ENCODE measurements at regions not wholly inside any gene's neighbourhood (a gene's known extent, or its start where the extent isn't known, plus 50 kb on each side); places are given as distances from the start of the nearest gene placed in this dataset.

GRCh38 chr10:120749072-120749471, 102.1 kb upstream of the WDR11 start:
- ATAC-seq (ENCODE audit: low FRiP score) (no peak), DNase-seq (ENCODE audit: low spot score) (no peak)
- TF ChIP-seq, protein P1, sequence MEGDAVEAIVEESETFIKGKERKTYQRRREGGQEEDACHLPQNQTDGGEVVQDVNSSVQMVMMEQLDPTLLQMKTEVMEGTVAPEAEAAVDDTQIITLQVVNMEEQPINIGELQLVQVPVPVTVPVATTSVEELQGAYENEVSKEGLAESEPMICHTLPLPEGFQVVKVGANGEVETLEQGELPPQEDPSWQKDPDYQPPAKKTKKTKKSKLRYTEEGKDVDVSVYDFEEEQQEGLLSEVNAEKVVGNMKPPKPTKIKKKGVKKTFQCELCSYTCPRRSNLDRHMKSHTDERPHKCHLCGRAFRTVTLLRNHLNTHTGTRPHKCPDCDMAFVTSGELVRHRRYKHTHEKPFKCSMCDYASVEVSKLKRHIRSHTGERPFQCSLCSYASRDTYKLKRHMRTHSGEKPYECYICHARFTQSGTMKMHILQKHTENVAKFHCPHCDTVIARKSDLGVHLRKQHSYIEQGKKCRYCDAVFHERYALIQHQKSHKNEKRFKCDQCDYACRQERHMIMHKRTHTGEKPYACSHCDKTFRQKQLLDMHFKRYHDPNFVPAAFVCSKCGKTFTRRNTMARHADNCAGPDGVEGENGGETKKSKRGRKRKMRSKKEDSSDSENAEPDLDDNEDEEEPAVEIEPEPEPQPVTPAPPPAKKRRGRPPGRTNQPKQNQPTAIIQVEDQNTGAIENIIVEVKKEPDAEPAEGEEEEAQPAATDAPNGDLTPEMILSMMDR (IDR thresholded peaks at IDR 0.05): no peak

DNA sequence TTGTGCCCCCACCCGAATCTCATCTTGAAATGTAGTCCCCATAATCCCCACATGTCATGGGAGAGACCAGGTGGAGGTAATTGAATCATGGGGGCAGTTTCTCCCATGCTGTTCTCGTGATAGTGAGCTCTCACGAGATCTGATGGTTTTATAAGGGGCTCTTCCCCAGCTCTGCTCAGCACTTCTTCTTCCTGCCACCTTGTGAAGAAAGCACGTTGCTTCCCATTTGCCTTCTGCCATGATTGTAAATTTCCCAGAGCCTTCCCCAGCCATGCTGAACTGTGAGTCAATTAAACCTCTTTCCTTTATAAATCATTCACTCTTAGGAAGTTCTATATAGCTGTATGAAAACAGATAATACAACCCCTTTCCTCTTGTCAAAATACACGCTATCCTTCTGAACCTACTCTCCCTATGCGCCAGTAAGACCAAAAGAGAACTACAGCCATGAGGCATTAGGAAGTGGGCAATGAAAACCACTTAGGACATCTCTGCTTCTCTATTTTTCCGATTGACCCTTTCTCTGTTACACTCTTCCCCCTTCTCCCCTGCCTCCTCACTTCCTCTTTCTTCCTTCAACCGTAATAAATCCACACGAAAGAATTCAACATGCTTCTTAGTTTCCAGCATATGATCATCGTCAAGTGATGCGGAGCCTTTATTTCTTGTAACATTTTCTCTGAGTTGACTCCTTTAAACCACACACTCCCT, 101.2 kb upstream of the WDR11 start:
- ATAC-seq (ENCODE audit: low FRiP score) (no peak), DNase-seq (ENCODE audit: low spot score) (no peak)
- TF ChIP-seq, protein P1 (IDR thresholded peaks at IDR 0.05): no peak

GRCh38 chr10:120755771-120756170, 95.4 kb upstream of the WDR11 start:
- DNase-seq (ENCODE audit: low spot score): no peak
- TF ChIP-seq, protein P1 (IDR thresholded peaks at IDR 0.05): no peak
- ATAC-seq (ENCODE audit: low FRiP score): no peak

GRCh38 chr10:120760253-120760652, 90.9 kb upstream of the WDR11 start:
- DNase-seq (ENCODE audit: low spot score) (no peak), ATAC-seq (ENCODE audit: low FRiP score) (no peak)
- TF ChIP-seq, protein P1 (IDR thresholded peaks at IDR 0.05): no peak

- no peak for DNase-seq (ENCODE audit: low spot score)
- TF ChIP-seq, protein P1 (IDR thresholded peaks at IDR 0.05): no peak
- ATAC-seq (ENCODE audit: low FRiP score): no peak
Observed at GRCh38 chr10:120761951-120762350, 89.2 kb upstream of the WDR11 start.

GRCh38 chr10:120765226-120765803, 85.8 kb upstream of the WDR11 start:
- ATAC-seq (ENCODE audit: low FRiP score): no peak
- DNase-seq (ENCODE audit: low spot score): no peak
- TF ChIP-seq, protein P1 (IDR thresholded peaks at IDR 0.05): no peak

GRCh38 chr10:120768227-120768626, 82.9 kb upstream of the WDR11 start:
- no peak for DNase-seq (ENCODE audit: low spot score)
- TF ChIP-seq, protein P1 (IDR thresholded peaks at IDR 0.05): no peak
- no peak for ATAC-seq (ENCODE audit: low FRiP score)
